ENCODE measurements at regions not wholly inside any gene's neighbourhood (a gene's known extent, or its start where the extent isn't known, plus 50 kb on each side); places are given as distances from the start of the nearest gene placed in this dataset.
"Not testable (repeated sequence)": the region's sequence is repeated elsewhere in the genome, so short reads cannot be mapped to it uniquely, and the experiment has no call there.

- DNase-seq (ENCODE audit: low read depth in 2 of 2) = peak; percentile 69 to 71
Observed at GRCh38 chr2:147025646-147026585, 818.9 kb upstream of the ACVR2A start.

GRCh38 chr2:147019311-147019710 is 825.5 kb upstream of the ACVR2A start:
- DNase-seq (ENCODE audit: low read depth in 2 of 2) = no peak

DNA sequence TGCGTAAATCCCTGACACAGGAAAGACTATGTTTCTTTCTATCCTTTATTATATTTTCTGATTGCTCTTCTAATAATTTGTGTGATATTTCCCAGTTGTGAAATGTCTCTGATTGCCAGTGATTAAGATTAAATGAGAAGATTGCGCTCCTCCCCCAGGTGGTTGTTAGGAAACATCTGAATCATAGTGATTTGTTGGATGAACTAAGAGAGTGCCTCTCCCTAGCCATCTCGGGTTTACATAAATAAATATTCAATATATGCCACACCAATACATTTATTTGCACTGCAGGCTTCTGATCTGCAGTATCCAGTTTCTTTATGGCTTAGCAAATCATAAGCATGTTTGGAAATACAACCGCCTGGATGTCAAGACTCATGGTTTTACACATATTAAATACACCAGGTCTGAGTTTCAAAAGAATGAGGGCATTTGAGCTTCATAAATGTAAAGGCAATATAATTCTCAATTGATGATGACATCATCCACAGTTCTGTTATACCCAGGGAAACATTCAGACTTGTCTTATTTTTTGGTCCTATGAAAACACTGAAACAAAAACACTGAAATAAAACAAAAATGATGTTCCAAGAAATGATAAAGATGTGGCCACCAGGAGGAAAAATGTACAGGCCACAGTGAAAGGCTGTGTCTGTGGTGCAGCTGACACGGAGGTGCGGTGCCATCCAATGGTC is 826.7 kb upstream of the ACVR2A start:
- no peak for DNase-seq (ENCODE audit: low read depth in 2 of 2)

GRCh38 chr2:147016181-147016580 is 828.6 kb upstream of the ACVR2A start:
- no peak for DNase-seq (ENCODE audit: low read depth in 2 of 2)

DNA sequence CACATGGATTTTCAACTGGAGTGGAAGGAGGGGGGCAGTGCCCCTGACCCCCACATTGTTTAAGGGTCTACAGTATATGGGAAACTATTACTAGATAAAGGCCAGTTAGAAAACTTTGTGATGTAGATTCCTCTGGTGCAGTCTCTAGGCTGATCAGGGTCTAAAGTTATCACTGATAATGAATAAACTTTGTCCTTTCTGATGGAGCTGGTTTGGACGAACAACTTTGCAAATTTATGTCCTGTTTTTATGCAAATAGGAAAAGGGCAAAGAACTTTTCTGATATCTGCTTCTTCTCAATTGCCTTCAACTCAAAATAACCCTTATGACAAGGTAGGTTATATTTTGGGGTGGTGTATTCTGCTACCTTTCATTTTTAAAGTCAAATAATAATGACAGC is 829.2 kb upstream of the ACVR2A start:
- no peak for DNase-seq (ENCODE audit: low read depth in 2 of 2)

- no peak for DNase-seq (ENCODE audit: low read depth in 2 of 2)
Observed at GRCh38 chr2:147013696-147014392, 831.0 kb upstream of the ACVR2A start.

GRCh38 chr2:147008481-147008880 is 836.3 kb upstream of the ACVR2A start:
- DNase-seq (ENCODE audit: low read depth in 2 of 2) = no peak

DNA sequence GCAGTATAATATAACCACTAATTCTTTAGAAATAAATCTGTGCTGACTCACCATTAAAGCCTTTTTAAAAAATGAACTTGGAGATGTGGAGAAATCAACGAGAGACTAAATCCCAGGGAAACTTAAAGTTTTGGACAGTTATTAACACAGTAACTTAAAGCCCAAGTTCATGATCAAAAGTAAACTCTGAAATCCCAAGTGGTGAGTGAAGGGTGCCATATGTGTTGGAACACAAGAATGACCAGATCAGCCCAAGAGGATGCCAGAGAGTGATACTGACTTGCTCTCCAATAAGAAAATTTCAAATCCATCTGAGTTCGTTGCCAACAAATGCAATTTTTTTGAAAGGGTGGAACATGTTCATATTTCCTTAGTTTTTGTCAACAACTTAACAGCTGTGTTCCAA is 838.1 kb upstream of the ACVR2A start:
- no peak for DNase-seq (ENCODE audit: low read depth in 2 of 2)

- DNase-seq (ENCODE audit: low read depth in 2 of 2) = no peak
Observed at GRCh38 chr2:147003081-147003480, 841.7 kb upstream of the ACVR2A start.

- no peak for DNase-seq (ENCODE audit: low read depth in 2 of 2)
Observed at GRCh38 chr2:147002256-147002655, 842.6 kb upstream of the ACVR2A start.

DNA sequence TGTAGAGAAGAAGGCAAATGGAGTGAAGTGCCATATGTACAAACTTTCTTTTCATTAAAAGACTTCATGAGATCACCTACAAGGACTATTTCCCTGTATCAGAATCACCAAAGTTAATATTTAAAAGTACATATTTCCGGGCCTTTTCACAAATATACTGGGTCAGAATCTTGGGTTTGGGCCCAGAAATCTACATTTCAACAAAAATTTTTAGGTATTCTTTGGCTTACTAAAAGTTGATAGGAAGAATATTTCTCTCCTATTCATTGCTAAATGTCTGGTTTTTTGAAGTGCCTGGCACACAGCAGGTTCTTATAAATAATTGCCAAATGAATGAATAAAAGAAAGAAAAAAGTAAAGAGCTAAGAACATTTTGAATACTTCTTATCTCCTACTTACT is 843.8 kb upstream of the ACVR2A start:
- DNase-seq (ENCODE audit: low read depth in 2 of 2) = no peak

DNA sequence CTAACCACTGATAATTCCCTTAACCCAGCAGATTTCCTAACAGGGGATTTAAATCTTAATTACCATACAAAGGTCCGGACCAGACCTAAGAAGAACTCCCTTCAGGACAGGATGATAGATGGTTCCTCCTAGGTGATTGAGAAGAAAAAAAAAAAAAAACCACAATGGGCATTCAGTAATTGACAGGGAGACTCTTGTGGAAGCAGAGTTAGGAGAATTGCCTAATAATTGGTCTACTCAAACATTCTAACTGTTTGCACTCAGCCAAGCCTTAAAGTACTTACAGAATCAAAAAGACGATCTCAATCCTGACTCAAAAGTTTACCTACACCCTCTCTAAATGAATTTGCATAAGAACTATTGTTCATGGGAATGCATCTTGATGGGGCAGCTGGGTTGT is 844.7 kb upstream of the ACVR2A start:
- DNase-seq (ENCODE audit: low read depth in 2 of 2) = not testable (repeated sequence)

GRCh38 chr2:146997945-146998344 is 846.9 kb upstream of the ACVR2A start:
- DNase-seq (ENCODE audit: low read depth in 2 of 2) = no peak

DNA sequence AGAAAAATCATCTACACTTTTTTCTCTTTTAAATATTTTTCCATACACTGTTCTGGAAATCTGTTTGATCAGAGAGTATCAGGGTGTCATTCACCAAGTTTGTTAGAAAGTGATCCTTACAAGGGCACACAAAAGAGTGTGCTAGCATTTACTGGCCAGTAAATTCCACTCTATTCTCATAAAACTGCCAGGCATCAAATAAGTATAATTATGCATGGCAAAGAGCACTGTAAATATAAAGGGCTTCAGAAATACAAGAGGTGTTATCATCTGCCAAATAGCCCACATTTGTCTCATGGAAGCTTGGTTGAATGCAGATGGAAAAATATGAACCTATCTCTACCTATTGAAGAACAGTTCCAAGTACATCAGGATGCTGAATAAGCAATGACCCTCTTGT is 847.3 kb upstream of the ACVR2A start:
- DNase-seq (ENCODE audit: low read depth in 2 of 2) = no peak

- no peak for DNase-seq (ENCODE audit: low read depth in 2 of 2)
Observed at GRCh38 chr2:146994246-146994645, 850.6 kb upstream of the ACVR2A start.

DNA sequence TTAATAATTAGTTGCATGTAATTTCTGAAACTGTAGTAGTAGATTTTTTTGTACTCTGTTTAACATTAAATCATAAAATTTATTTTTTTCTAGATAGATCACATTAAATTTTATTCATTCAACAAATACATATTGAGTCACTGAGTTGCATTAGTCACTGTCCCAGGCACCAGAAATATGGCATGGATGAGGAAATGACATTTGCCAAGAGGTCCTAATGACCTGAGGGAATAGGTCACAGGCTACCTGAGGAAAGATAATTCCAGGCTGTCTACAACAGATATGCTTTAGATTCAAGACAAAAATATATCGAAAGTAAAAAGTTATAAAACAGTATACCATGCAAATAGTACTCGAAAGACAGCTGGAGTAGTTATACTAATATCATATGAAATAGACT is 852.4 kb upstream of the ACVR2A start:
- no peak for DNase-seq (ENCODE audit: low read depth in 2 of 2)

DNA sequence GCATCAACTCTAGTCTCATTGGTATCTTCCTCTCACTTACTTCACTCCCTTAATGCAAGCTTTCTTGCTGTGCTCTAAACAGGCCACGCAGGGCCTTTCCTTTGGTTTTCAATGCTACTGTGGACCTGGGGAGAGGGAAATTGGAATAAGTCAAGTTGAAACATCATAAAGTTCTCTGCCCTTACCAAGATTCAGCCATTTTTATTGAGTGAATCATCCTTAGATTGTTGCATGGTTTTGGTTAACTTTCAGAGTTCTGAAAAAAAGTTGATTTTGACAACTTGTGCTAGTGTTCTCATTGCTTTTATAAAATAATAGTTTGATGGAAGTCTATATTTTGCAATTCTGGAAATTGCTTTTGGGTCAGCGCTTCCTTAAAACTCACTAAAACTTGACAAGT is 852.8 kb upstream of the ACVR2A start:
- DNase-seq (ENCODE audit: low read depth in 2 of 2) = no peak

- DNase-seq (ENCODE audit: low read depth in 2 of 2) = peak in 1 of 2 experiments; percentile 37
Observed at GRCh38 chr2:146990311-146991054, 854.3 kb upstream of the ACVR2A start.

DNA sequence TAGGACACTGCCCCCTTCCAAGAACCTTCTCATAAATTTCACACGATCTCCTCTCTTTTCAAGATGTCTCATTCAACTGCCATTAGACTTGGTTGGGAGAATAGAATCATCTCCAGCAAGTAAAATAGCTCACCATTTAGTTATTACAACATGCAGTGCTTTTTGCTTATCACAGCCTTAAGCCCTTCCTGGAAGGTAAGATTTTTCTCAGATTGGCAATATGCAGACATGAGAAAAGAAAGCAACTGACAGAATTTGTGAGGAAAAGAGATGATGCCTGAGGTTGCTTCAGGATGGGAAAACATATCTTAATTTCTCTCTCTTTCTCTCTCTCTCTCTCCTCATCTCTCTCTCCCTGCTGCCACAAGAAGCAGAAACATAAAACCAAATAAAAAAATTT is 855.1 kb upstream of the ACVR2A start:
- no peak for DNase-seq (ENCODE audit: low read depth in 2 of 2)

DNA sequence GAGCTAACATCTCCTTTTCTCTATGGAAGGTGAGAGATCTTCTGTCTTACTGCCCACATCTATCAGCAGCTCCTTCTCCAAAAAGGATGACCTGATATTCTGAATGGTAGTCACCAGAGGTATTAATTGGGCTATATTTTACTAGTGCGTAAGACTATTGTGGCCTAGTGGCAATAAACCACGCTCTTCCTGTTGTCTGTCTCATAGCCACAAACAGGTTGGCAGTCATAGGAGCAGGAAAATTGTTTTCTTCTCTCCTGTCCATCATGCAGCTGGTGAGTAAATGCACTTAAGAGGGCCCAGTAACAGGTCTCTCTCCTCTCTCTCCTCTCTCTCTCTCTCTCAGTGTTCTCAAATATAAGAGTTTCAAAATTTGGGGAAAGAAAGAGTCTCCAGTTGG is 856.8 kb upstream of the ACVR2A start:
- DNase-seq (ENCODE audit: low read depth in 2 of 2) = no peak

DNA sequence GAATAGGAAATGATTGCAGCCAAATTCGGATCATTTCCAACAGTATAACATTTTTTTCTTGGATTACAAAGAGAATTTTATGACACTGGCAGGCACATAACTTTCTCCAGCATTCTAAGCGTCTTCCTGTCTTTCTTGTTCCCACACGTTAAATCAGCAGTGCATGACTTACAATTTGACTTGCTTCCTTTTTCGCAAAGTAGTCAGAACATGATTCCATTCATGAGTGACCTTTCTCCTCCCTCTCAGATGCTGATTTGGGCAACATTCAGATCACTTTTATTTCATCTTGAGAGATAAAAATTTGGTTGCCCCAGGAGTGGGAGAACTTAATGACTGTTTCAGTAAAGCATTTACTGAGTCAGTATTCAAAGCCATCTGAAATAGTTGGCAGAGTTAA is 858.7 kb upstream of the ACVR2A start:
- DNase-seq (ENCODE audit: low read depth in 2 of 2) = no peak

DNA sequence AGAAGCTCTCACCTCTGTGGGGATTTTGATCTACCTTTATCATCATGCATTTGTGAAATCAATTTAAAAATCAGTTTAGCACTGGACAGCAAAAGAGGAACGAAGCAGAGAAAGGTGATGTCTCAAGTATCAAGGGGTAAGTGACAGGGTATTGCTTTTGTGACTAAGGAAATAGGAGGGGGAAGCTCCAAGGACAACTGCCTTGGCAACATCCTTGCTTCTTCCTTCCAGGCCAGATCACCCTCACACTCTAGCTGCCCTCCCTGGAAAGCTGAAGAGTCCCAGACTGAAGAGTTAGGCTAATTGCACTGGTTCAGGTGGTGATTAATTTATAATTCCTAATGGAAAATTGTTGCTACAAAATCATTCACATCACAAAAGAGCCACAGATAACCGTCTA is 859.1 kb upstream of the ACVR2A start:
- no peak for DNase-seq (ENCODE audit: low read depth in 2 of 2)
